ENCODE measurements at regions not wholly inside any gene's neighbourhood (a gene's known extent, or its start where the extent isn't known, plus 50 kb on each side); places are given as distances from the start of the nearest gene placed in this dataset.

- in situ Hi-C loops (cut with MboI; ENCODE audit: low sequenced_read_pairs), result no loop called here
Observed at GRCh38 chr2:16318474-16319195, 347.0 kb downstream of the CYRIA start.

More at GRCh38 chr2:16318474-16319195, 347.0 kb downstream of the CYRIA start:
- no peak overlapping the region for H2AK9ac ChIP-seq (replicated peaks; ENCODE audit: low read depth, low read length, poor library complexity)
- no peak overlapping the region for H2BK20ac ChIP-seq (ENCODE audit: low read depth, low read length)
- POLR2A ChIA-PET (ENCODE audit: unreplicated experiment), result no interaction called here
- no peaks in the 10 kb centered on the region for H4K20me1 ChIP-seq (ENCODE audit: insufficient read depth, low read length)
- dilution Hi-C loops (cut with HindIII; ENCODE audit: low sequenced_read_pairs, unreplicated experiment) (no loop called here), intact Hi-C loops (cut with micrococcal nuclease) (no loop called here)
- no peak overlapping the region for H4K5ac ChIP-seq (ENCODE audit: low read depth, low read length)
- H3K56ac ChIP-seq (ENCODE audit: extremely low read depth, insufficient read depth, low read length), result no peak overlapping the region
- H3K4me3 ChIP-seq (ENCODE audit: insufficient read depth, low read depth, low read length), result no peak overlapping the region
- no peak overlapping the region for H2AK5ac ChIP-seq (ENCODE audit: low read depth, low read length)
- DNase-seq, result no peak
- H4K91ac ChIP-seq (ENCODE audit: insufficient read depth, low read depth, low read length), result no peak overlapping the region
- H3K79me1 ChIP-seq (ENCODE audit: low read depth in 1 of 2, low read length in 2 of 2), result no peaks in the 10 kb centered on the region
- no peaks in the 10 kb centered on the region for H3K36me3 ChIP-seq (ENCODE audit: control insufficient read depth, insufficient read depth, low read length)
- H3K9me1 ChIP-seq (ENCODE audit: insufficient read depth, low read length), result no peaks in the 10 kb centered on the region
- H4K8ac ChIP-seq (ENCODE audit: low read depth in 2 of 2, low read length in 2 of 2), result no peak overlapping the region
- ATAC-seq (ENCODE audit: low read depth), result no peak
- no peak overlapping the region for H3K23ac ChIP-seq (ENCODE audit: low read depth, low read length)
- H3K4me1 ChIP-seq (ENCODE audit: control insufficient read depth, insufficient read depth, low read length), result no peaks in the 10 kb centered on the region
- no peak overlapping the region for H2BK120ac ChIP-seq (ENCODE audit: low read depth, low read length)
- TF ChIP-seq RFX5 (IDR thresholded peaks at IDR 0.05; ENCODE audit: low read depth, low read length) (no peak), FOS (IDR thresholded peaks at IDR 0.05; ENCODE audit: low read depth, low read length) (no peak), BHLHE40 (IDR thresholded peaks at IDR 0.05; ENCODE audit: low read depth, low read length) (no peak), CHD1 (IDR thresholded peaks at IDR 0.05; ENCODE audit: low read depth, low read length) (no peak), NFE2L2 (IDR thresholded peaks at IDR 0.05; ENCODE audit: low read depth, low read length) (no peak), MAZ (IDR thresholded peaks at IDR 0.05; ENCODE audit: borderline replicate concordance, low read depth, low read length) (no peak), RCOR1 (IDR thresholded peaks at IDR 0.05; ENCODE audit: insufficient replicate concordance, low read length) (no peak), MAFK (IDR thresholded peaks at IDR 0.05; ENCODE audit: low read depth, low read length) (no peak), RAD21 (IDR thresholded peaks at IDR 0.05; ENCODE audit: low read length) (no peak), CEBPB (IDR thresholded peaks at IDR 0.05; ENCODE audit: low read depth, low read length) (no peak), MXI1 (IDR thresholded peaks at IDR 0.05; ENCODE audit: borderline replicate concordance, low read depth, low read length) (no peak)
- TF ChIP-seq, protein P1, sequence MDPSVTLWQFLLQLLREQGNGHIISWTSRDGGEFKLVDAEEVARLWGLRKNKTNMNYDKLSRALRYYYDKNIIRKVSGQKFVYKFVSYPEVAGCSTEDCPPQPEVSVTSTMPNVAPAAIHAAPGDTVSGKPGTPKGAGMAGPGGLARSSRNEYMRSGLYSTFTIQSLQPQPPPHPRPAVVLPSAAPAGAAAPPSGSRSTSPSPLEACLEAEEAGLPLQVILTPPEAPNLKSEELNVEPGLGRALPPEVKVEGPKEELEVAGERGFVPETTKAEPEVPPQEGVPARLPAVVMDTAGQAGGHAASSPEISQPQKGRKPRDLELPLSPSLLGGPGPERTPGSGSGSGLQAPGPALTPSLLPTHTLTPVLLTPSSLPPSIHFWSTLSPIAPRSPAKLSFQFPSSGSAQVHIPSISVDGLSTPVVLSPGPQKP (IDR thresholded peaks at IDR 0.05; ENCODE audit: borderline replicate concordance, low read depth, low read length), result no peak
- no peak overlapping the region for H3K14ac ChIP-seq (replicated peaks; ENCODE audit: low read depth, low read length)
- H3K4ac ChIP-seq (ENCODE audit: low read depth, low read length), result no peak overlapping the region
- no peak overlapping the region for H3K27ac ChIP-seq (ENCODE audit: insufficient read depth, low read length)
- CTCF ChIA-PET, result no interaction called here
- no peaks in the 10 kb centered on the region for H3K27me3 ChIP-seq (ENCODE audit: control insufficient read depth, insufficient read depth, low read length)
- H3K9ac ChIP-seq (ENCODE audit: low read depth, low read length), result no peak overlapping the region
- no peak overlapping the region for H2AFZ ChIP-seq (replicated peaks; ENCODE audit: low read length, poor library complexity)
- no peak overlapping the region for H3K18ac ChIP-seq (ENCODE audit: low read depth, low read length)
- no TSS peak for BruUV-seq (replicated peaks)
- peaks cover 55% of the 10 kb centered on the region for H3K9me3 ChIP-seq (ENCODE audit: control insufficient read depth, insufficient read depth, low read length)
- H2BK15ac ChIP-seq (ENCODE audit: low read depth, low read length), result no peak overlapping the region
- WGBS, 2 experiments (ENCODE audit: extremely low coverage in 2 of 2, insufficient read length in 1 of 2), result no CpG with 5 or more reads among the region's 4 CpGs
- H2BK5ac ChIP-seq (ENCODE audit: low read depth, low read length, poor library complexity, severe bottlenecking), result no peak overlapping the region
- H3K4me2 ChIP-seq (ENCODE audit: low read depth, low read length), result no peak overlapping the region

Measured in IMR-90 (cell line).